ENCODE measurements at regions not wholly inside any gene's neighbourhood (a gene's known extent, or its start where the extent isn't known, plus 50 kb on each side); places are given as distances from the start of the nearest gene placed in this dataset.
"Not testable (repeated sequence)": the region's sequence is repeated elsewhere in the genome, so short reads cannot be mapped to it uniquely, and the experiment has no call there.

GRCh38 chrX:47712675-47713074 is 53.7 kb upstream of the UXT start:
- not testable (repeated sequence) for ATAC-seq, H3K4me3 Mint-ChIP-seq, H3K4me1 Mint-ChIP-seq, H3K27me3 Mint-ChIP-seq, H3K27ac Mint-ChIP-seq, H3K36me3 Mint-ChIP-seq, H3K9me3 Mint-ChIP-seq

DNA sequence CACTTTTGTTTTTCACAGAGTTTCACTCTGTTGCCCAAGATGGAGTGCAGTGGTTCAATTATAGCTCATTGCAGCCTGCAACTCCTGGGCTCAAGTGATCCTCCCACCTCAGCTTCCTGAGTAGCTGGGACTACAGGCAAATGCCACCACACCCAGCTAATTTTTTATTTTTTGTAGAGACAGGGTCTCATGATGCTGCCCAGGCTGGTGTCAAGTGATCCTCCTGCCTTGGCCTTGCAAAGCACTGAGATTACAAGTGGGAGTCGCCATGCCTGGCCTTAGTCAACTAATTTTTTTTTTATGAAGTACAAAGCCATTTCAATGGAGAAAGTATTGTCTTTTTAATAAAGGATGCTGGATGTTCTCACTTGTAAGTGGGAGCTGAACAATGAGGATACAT is 51.3 kb upstream of the UXT start:
- Mint-ChIP-seq H3K4me1 (no peaks in the 10 kb centered on the region), H3K27me3 (peaks cover 12% of the 10 kb centered on the region), H3K36me3 (no peaks in the 10 kb centered on the region), H3K9me3 (no peaks in the 10 kb centered on the region), H3K4me3 (no peak overlapping the region), H3K27ac (no peak overlapping the region)
- no peak for ATAC-seq
